Lower leg skin (tissue), 4 donors: ENCODE measurements at regions not wholly inside any gene's neighbourhood (a gene's known extent, or its start where the extent isn't known, plus 50 kb on each side); places are given as distances from the start of the nearest gene placed in this dataset.

ENCODE experiments used
- DNase-seq, 2 donors: peaks; one replicate each; pipeline ENCODE4 v3.0.0-alpha.2; 2019; ENCODE audit warnings: low spot score in 2 of 2
- H3K4me3 ChIP-seq: fragments of 200-600 bp; sonication (generic); 2 replicates; pipeline ENCODE4 v1.5.1; 2017; ENCODE audit warnings: mild to moderate bottlenecking, low read depth; ENCODE audit not compliant: poor library complexity, severe bottlenecking
- POLR2A ChIP-seq, 2 donors: fragments of 450-650 bp; IDR thresholded peaks; one replicate each; pipeline ENCODE4 v1.6.1; 2016 to 2017; ENCODE audit warnings: antibody characterized with exemption in 2 of 2, mild to moderate bottlenecking in 1 of 2, moderate library complexity in 1 of 2
- WGBS, 2 donors: methylation state at CpG; one replicate each; pipeline ENCODE4 v1.1.5; 2018; 5-methylcytosine and 5-hydroxymethylcytosine counted together
- intact Hi-C: fragments of 100-400 bp; cut with DNase I; formaldehyde crosslinking; loops from one replicate; pipeline ENCODE4 v1.15.0; 2023; ENCODE audit warnings: low total_unique reads
- TF ChIP-seq, protein P1 (sequence below), 3 donors: fragments of 450-650 bp; IDR thresholded peaks; one replicate each; pipeline ENCODE4 v1.5.1; 2016; ENCODE audit warnings: antibody characterized with exemption in 3 of 3, mild to moderate bottlenecking in 3 of 3, moderate library complexity in 2 of 3

DNA sequence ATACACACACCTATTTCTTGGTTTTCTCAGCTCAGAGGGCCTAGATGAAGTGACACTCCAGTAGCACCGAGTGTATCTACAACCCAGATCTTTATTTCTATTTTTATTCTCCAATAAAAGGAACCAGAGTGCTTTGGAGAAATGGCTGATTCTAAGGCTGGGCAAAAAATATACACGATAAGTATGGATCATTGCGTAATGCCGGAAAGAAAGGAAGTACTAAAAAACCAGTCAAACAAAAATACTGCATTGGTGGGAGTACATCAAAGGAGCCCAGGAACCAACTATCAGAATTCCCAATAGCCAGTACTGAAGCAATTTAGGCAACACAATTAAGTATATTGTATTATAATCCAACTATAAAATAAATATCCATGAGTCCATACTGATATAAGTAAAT lies 400.9 kb upstream of the CCDC196 start:
- TF ChIP-seq, protein P1, sequence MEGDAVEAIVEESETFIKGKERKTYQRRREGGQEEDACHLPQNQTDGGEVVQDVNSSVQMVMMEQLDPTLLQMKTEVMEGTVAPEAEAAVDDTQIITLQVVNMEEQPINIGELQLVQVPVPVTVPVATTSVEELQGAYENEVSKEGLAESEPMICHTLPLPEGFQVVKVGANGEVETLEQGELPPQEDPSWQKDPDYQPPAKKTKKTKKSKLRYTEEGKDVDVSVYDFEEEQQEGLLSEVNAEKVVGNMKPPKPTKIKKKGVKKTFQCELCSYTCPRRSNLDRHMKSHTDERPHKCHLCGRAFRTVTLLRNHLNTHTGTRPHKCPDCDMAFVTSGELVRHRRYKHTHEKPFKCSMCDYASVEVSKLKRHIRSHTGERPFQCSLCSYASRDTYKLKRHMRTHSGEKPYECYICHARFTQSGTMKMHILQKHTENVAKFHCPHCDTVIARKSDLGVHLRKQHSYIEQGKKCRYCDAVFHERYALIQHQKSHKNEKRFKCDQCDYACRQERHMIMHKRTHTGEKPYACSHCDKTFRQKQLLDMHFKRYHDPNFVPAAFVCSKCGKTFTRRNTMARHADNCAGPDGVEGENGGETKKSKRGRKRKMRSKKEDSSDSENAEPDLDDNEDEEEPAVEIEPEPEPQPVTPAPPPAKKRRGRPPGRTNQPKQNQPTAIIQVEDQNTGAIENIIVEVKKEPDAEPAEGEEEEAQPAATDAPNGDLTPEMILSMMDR (IDR thresholded peaks at IDR 0.05) = no peak
- no peak for TF ChIP-seq POLR2A (IDR thresholded peaks at IDR 0.05)
- H3K4me3 ChIP-seq = no peak overlapping the region
- WGBS, 2 donors = 68 to 75% methylated on average over 4 of the region's 4 CpGs
- no peak for DNase-seq
- intact Hi-C loops = no loop called here

DNA sequence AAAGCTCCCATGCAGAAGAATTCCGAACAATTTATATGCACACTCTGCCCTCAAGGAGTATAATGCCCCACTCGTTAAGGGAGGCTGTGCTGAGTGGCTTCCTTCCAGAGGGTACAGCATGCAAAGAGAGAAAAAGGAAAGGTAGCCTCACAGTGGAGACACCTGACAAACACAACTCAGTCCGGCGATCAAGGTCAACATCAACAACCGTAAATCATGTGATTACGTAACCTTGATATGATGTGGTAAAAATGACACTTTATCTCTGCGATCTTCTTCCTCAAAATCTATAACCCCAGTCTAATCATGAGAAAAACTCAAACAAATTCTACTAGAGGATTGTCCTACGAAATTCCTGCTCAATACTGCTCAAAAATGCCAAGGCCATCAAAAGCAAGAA lies 400.5 kb upstream of the CCDC196 start:
- intact Hi-C loops = no loop called here
- WGBS, 2 donors = 82 to 86% methylated on average over 8 of the region's 8 CpGs
- DNase-seq = no peak
- TF ChIP-seq POLR2A (IDR thresholded peaks at IDR 0.05) = no peak
- TF ChIP-seq, protein P1 (IDR thresholded peaks at IDR 0.05) = no peak
- H3K4me3 ChIP-seq = no peak overlapping the region

DNA sequence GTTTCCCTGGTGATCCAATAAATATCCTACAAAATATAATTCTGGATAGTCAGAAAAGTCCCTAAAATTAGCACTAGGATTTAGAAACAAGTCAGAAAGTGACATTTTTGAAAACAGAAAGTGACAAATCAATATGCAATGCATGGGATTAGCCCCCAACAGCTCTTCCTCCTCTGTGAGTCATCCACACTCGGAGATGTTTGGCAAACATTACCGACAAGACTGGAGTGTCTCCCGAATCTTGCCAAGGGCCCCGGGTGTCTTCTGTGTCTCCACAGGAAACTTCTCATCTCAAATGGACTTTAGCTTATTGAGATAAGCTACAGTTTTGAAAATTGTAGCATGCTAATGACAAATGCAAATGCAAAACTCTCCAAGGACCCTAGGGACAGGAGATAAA lies 398.9 kb upstream of the CCDC196 start:
- WGBS, 2 donors = 28 to 37% methylated on average over 4 of the region's 4 CpGs
- no peak overlapping the region for H3K4me3 ChIP-seq
- TF ChIP-seq, protein P1 (IDR thresholded peaks at IDR 0.05) = no peak
- TF ChIP-seq POLR2A (IDR thresholded peaks at IDR 0.05) = no peak
- intact Hi-C loops = no loop called here
- DNase-seq = no peak

DNA sequence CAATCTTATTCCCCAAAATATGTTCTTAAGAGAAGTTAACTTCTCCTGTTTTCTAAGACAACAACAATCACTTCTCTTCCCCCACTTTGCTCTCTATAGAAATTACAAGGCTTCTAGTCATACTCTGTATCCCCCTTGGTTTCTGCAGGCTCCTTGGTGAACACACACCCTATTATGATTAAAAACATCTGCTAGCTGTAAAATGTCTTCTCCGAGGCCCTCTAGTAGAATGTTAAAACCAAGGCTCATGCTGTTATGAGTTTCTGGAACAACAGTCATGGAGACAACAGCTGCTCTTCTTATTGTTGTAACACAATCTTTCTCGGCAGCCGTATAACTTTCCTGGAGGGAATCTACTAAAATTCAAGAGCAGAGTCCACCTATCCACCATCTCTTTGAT lies 397.5 kb upstream of the CCDC196 start:
- no peak for DNase-seq
- intact Hi-C loops = no loop called here
- WGBS, 2 donors = 65 to 69% methylated on average over 3 of the region's 3 CpGs

DNA sequence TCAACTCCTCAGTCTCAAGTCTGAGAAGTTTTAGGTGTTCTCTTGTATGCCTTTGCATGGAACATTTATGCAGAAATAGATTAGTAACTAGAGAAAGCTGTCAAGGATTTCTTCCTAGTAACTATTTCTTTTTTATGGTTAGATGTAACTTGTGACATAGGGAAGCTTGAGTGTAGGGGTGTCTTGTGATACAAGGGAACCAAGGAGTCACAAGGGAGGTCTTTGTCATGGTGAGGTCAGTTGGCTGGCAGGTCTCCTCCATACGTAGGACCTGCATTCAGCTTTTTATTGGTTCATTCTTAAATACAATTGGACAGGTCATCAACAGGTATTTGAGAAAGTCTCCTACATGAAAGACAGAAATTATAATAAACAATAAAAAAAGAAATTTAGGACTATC lies 394.0 kb upstream of the CCDC196 start:
- 94 to 95% methylated on average over 1 of the region's 1 CpG for WGBS, 2 donors
- no peak for DNase-seq
- no peak overlapping the region for H3K4me3 ChIP-seq
- intact Hi-C loops = no loop called here
- TF ChIP-seq, protein P1 (IDR thresholded peaks at IDR 0.05) = no peak
- TF ChIP-seq POLR2A (IDR thresholded peaks at IDR 0.05) = no peak

More for the DNA sequence above, 397.5 kb upstream of the CCDC196 start:
- TF ChIP-seq, protein P1 (IDR thresholded peaks at IDR 0.05) = no peak
- no peak for TF ChIP-seq POLR2A (IDR thresholded peaks at IDR 0.05)
- H3K4me3 ChIP-seq = peak overlapping the region; percentile 8

DNA sequence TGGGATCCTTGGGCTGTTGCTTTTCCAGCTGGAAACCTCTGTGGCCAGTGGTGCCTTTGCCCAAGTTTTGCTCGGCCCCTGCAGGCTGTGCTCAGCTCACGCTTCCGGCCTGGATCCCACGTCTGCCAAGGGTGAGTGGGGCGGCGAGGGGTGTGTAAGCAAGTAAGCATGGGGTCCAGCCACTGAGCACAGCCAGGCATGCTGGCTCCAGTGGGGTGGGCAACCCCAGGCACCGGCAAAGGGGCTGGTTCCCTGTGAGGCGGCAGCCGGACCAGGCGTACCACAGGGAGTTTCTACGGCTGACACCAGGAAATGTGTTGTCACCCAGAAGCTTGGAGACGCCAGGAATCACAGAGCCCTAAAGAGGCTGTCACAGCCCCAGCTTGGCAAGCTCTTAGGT lies 393.4 kb upstream of the CCDC196 start:
- 94 to 95% methylated on average over 12 of the region's 12 CpGs for WGBS, 2 donors
- H3K4me3 ChIP-seq = no peak overlapping the region
- no peak for DNase-seq
- intact Hi-C loops = no loop called here
- TF ChIP-seq POLR2A (IDR thresholded peaks at IDR 0.05) = no peak
- TF ChIP-seq, protein P1 (IDR thresholded peaks at IDR 0.05) = no peak
